Fibroblast of pulmonary artery (primary cell): ENCODE measurements at regions not wholly inside any gene's neighbourhood (a gene's known extent, or its start where the extent isn't known, plus 50 kb on each side); places are given as distances from the start of the nearest gene placed in this dataset.

ENCODE experiments used
- DNase-seq: peaks from one replicate; pipeline ENCODE4 v3.0.0-alpha.2; 2010; ENCODE audit warnings: low read depth
- H3K4me3 ChIP-seq: replicated peaks from 2 replicates; pipeline ENCODE4 v1.5.1; 2011; ENCODE audit warnings: low read depth, mild to moderate bottlenecking, control low read depth, low read length, moderate library complexity
- TF ChIP-seq, protein P1 (sequence below): IDR thresholded peaks from 2 replicates; pipeline ENCODE4 v1.5.1; 2011; ENCODE audit warnings: mild to moderate bottlenecking, control low read depth, low read length, inconsistent platforms; ENCODE audit errors: missing control alignments

DNA sequence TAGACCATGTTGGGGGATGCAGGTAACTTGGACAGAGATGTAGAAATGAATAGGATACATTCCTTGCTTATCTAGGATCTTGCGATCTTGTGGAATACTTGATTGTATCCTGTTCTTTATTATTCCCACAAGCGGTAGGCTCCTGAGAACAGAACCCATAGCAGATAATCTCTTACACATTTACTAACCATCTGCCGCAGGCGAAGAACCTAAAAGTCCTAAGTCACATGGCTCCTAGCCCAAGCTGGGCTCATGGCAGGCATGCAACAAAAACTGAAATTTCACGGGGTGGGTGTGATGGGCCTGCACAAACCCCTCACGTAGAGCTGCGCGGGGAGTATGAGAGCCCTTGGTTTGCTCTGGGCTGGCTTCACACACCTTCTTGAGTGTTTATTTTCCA lies 177.4 kb upstream of the NECTIN1 start:
- TF ChIP-seq, protein P1, sequence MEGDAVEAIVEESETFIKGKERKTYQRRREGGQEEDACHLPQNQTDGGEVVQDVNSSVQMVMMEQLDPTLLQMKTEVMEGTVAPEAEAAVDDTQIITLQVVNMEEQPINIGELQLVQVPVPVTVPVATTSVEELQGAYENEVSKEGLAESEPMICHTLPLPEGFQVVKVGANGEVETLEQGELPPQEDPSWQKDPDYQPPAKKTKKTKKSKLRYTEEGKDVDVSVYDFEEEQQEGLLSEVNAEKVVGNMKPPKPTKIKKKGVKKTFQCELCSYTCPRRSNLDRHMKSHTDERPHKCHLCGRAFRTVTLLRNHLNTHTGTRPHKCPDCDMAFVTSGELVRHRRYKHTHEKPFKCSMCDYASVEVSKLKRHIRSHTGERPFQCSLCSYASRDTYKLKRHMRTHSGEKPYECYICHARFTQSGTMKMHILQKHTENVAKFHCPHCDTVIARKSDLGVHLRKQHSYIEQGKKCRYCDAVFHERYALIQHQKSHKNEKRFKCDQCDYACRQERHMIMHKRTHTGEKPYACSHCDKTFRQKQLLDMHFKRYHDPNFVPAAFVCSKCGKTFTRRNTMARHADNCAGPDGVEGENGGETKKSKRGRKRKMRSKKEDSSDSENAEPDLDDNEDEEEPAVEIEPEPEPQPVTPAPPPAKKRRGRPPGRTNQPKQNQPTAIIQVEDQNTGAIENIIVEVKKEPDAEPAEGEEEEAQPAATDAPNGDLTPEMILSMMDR, result no peak
- no peak overlapping the region for H3K4me3 ChIP-seq
- DNase-seq, result no peak

GRCh38 chr11:119905162-119905561 lies 176.2 kb upstream of the NECTIN1 start:
- TF ChIP-seq, protein P1, result no peak
- no peak for DNase-seq
- H3K4me3 ChIP-seq, result no peak overlapping the region

DNA sequence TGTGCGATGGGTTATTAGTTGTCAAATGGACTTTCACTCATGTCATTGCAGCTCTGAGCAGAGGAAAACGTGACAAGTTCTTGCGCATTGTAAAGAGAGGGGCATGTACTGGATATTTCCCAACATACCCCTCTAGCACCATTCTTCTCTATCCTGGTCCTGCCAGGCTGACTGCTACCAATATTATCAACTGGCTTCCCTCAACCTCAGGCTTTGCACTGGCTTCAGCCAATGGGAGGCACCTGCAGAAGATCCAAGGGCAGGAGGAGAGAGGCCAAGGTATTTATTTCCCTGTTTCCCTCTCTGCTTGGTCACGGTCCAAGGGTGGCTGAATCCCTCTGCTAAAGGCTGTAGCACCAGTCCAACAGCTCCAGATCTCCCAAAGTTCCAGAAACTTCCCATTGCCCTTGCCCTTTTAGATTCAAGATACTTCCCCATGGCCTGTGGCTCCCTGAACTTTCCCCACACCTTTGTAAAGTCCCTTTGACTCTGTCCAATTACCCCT lies 175.6 kb upstream of the NECTIN1 start:
- DNase-seq, result no peak
- H3K4me3 ChIP-seq, result no peak overlapping the region
- TF ChIP-seq, protein P1, result no peak

- TF ChIP-seq, protein P1, result no peak
These were observed 174.8 kb upstream of the NECTIN1 start for GRCh38 chr11:119903821-119904220.

GRCh38 chr11:119903389-119903788 lies 174.4 kb upstream of the NECTIN1 start:
- H3K4me3 ChIP-seq, result no peak overlapping the region
- DNase-seq, result no peak
- TF ChIP-seq, protein P1, result no peak

More at GRCh38 chr11:119903821-119904220, 174.8 kb upstream of the NECTIN1 start:
- no peak overlapping the region for H3K4me3 ChIP-seq
- no peak for DNase-seq

- no peak overlapping the region for H3K4me3 ChIP-seq
- TF ChIP-seq, protein P1, result no peak
- DNase-seq, result no peak
These were observed 173.7 kb upstream of the NECTIN1 start for GRCh38 chr11:119902656-119903231.
